Kidney capillary endothelial cell (primary cell): ENCODE measurements at regions not wholly inside any gene's neighbourhood (a gene's known extent, or its start where the extent isn't known, plus 50 kb on each side); places are given as distances from the start of the nearest gene placed in this dataset.

Experiments used
- DNase-seq: peaks from one replicate; pipeline ENCODE4 v3.0.0-alpha.2; 2018; ENCODE audit warnings: low spot score

GRCh38 chr3:159763602-159764489 is 224.8 kb upstream of the IL12A start:
- peak; percentile 88 for DNase-seq

DNA sequence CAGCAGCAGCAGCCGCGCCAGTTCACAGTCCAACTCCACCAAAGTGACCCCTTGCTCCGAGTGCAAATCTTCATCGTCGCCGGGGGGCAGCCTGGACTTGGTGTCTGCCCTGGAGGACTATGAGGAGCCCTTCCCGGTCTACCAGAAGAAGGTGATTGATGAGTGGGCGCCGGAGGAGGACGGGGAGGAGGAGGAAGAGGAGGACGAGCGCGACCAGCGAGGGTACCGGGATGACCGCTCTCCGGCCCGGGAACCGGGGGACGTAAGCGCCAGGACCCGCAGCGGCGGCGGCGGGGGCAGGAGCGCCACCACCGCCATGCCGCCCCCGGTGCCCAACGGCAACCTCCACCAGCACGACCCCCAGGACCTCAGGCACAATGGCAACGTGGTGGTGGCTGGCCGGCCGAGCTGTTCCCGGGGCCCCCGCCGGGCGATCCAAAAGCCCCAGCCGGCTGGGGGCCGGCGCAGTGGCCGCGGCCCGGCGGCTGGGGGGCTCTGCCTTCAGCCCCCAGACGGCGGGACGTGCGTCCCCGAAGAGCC is 224.1 kb upstream of the IL12A start:
- DNase-seq = no peak

DNA sequence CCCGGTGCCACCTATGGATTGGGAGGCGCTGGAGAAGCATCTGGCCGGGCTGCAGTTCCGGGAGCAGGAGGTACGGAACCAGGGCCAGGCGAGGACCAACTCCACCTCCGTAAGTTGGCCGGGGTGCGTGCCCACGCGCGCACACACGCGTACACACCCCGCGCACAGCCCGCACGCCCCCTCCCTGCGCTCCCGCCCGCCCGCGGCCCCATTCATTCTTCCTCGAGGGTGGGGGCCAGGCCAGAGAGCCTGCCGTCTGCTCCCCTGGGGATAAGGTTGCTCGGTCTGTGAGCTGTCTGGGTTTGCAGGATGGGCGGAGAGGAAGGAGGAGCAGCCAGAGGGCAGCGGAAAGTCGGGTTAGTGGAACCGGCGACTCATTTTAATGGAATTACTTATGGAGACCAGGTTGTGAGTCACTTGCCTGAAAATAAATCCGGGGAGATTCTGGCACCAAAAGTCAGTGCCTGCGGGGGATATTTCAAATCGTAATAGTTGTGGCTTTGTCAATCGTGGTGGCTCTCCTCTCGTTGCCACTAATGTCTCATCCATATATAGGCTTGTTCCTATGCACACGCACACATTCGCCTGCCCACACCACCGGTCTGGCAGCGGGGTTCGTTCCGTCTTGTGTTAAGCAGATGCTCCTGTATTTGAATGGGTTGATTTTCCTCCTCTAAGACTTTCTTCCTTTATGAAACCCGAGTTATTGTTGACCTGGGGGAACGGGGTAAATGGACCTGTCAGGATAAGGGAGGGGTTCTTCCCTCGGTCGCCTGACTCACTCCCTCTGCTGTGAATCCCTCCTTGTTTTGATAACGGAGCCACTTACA is 223.4 kb upstream of the IL12A start:
- peak; percentile 95 for DNase-seq

DNA sequence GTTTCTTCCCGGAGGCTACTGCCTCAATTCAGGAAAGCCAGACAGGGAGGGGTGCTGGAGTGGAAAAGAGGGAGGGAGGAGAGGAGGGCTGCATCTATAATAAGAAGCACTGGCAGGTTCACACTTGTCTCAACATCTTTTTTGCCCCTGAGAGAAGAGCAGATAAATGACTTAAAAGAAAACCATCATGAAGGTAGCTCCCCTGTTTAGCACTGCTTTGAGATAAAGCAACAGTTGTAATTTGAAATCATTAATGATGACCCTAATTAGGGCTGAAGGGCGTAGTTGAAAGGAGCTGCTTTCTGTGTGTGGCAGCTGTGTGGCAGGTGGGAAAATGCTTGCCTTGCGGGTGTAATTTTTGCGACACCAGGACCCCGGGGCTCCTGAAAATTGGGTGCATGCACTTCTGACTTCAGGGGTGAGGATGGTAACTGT is 222.8 kb upstream of the IL12A start:
- no peak for DNase-seq

GRCh38 chr3:159766563-159767185 is 222.0 kb upstream of the IL12A start:
- peak; percentile 62 for DNase-seq

DNA sequence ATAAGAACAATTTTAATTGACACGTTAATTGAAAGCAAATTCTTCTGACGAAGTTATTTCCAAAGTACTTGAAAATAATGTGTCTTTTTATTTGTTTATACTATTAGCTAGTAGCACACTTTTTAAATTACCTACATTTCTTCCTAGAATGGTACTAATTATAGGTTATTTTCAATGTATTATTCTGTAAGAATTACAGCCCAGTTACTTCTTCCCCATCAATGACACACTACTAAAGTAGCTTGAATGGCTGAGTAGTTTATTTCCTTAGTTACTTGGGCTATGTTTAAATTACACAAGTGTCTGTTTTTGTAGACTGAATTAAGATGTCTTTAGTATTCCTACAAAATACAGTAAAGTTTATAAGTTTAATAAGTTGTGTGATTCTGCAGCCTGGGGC is 217.6 kb upstream of the IL12A start:
- DNase-seq = no peak

- DNase-seq = no peak
These were observed 216.6 kb upstream of the IL12A start for GRCh38 chr3:159771865-159772611.

GRCh38 chr3:159773706-159774105 is 214.9 kb upstream of the IL12A start:
- no peak for DNase-seq

- DNase-seq = peak; percentile 79
These were observed 213.2 kb upstream of the IL12A start for GRCh38 chr3:159775372-159775961.

DNA sequence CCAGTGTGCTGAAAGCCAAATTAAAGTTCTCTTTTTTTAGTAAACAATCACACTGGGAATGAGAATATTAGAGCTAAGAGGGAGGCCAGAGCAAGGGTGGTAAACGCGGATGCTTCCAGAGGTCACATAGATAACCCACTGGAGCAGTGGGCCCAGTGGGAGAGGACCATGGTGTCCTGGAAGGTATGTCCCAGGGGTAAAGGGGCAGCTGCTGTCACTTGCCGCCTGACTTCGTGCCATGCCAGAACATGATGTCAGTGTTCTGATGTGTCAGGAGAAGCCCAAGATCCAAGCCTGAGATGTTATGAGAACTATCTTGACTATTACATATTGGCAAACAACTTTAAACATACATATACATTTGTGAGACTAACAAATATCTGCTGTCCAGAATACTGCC is 211.9 kb upstream of the IL12A start:
- DNase-seq = no peak

- no peak for DNase-seq
These were observed 208.8 kb upstream of the IL12A start for GRCh38 chr3:159779883-159780282.

GRCh38 chr3:159781867-159782266 is 206.8 kb upstream of the IL12A start:
- no peak for DNase-seq

DNA sequence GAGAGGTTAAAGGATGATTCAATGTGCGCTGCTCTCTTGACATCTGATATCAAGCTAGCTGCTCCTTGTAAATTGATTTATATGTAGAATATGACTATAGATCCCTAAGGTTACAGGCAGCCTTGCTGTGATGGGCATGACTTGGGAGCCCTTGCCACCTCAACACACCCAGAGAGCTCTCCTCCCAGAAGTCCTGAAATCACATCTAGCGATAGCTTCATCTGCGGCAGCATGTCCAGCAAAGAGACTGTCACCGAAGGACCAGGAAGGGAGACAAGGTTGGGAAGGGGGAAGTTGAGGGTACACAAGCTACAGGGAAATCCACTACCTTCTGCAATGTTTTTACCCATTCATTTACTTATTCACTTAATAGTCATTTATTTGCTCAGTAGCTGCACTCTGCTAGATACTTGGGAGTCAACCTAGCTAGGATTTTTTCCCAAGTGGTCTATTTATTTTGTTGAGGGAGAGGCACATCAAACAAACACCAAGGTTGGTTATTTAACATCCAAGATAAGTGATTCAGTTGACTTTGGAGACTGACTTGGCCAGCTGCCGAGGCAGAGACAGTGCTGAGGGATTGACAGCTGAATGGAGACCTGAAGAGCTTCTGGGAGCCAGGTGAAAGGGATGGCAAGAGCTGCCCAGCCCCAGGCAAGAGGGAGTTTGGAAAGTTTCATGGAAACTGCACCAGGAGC is 205.8 kb upstream of the IL12A start:
- no peak for DNase-seq

DNA sequence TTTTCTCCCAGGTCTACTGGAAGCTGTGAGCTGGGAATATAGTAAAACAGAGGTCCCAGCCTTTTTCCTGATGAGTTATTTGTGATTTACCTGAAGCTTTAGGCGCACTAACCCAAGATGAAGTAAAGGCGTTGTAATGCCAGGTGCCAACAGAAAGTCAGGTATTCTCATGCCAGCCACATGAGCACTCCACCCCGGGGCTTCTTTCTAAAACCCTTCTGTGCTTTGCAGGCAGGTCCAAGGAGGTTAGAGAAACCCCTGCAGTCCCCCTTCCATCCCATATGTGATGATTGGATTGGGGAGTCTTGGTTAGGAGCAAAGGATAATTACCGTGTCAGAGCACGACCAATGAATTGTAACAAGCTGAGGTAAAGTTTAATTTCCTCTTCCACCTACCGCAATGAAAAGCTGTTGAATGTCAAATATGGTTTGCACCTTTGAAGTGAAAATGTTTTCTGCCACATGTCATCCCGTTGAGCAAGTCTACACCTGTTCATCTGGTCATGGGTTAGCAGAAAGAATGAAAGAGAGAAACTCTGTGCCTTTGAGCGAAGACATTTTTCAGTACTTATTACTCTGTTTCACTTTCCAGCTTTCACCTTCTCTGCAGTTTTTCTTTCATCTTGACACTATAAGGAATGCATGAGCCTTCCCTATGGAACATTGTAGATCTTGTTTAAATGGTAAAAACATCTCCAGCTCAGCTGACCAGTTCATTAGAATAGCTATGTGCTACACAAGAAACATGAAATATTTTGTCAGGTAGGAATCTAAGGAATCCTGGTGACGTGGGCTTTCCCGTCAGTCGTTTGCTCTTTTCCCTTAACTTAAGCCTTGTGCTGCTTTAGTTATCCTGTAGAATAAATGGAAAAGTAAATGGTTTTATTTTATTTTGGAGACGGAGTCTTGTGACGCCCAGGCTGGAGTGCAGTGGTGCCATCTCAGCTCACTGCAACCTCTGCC is 204.6 kb upstream of the IL12A start:
- DNase-seq = no peak

- DNase-seq = no peak
These were observed 203.3 kb upstream of the IL12A start for GRCh38 chr3:159785273-159785708.

GRCh38 chr3:159786489-159787177 is 202.0 kb upstream of the IL12A start:
- DNase-seq = no peak

GRCh38 chr3:159787178-159787574 is 201.5 kb upstream of the IL12A start:
- no peak for DNase-seq

DNA sequence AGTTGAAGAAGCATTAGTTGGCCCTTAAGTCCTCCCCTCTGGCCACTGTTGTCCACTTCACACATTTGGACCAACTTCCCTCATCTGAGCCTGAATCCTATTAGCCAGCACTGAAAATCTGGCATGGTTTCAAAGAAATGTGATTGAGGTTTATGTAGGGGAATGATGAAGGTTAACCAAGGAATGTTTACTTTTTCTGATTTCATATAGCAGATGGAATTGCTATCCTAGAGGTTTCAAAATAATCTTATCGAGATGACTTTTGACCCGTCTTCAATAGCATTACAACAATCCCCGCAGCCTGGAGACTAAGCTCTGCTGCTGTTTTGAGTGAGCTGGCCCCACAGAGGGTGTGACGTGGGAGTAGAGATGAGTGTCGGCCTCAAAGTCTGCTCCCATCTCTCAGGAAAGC is 200.8 kb upstream of the IL12A start:
- DNase-seq = no peak

DNA sequence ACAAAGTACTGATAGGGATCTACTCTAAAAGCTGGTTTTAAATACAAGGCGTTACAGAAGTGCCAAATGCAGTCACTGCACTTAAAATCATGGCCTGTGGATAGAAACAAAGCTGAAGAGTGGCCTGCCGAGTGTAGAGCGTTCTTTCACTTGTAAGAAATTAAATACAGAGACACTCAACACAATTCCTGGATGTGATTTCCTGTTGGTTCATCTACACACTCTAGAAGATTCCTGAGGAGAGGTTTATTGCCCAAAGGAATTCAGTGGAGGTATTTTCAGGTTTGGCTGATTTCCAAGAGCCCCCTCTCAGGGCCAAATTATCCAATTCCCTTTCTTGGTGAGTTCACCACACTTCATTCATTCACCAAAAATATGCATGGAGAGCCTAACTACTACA is 200.3 kb upstream of the IL12A start:
- DNase-seq = peak; percentile 36
